Tibial nerve (tissue), 3 donors: ENCODE measurements at regions not wholly inside any gene's neighbourhood (a gene's known extent, or its start where the extent isn't known, plus 50 kb on each side); places are given as distances from the start of the nearest gene placed in this dataset.
"Not testable (repeated sequence)": the region's sequence is repeated elsewhere in the genome, so short reads cannot be mapped to it uniquely, and the experiment has no call there.

ENCODE experiments used
- POLR2A ChIP-seq, 2 donors: fragments of 450-650 bp; IDR thresholded peaks; one replicate each; pipeline ENCODE4 v1.6.1; 2017; ENCODE audit warnings: antibody characterized with exemption in 2 of 2, mild to moderate bottlenecking in 2 of 2, moderate library complexity in 2 of 2
- TF ChIP-seq, protein P1 (sequence below), 5 experiments: fragments of 200-600 bp in 3 of 5; fragments of 450-650 bp in 2 of 5; sonication (generic) in 3 of 5; IDR thresholded peaks; one replicate each; pipeline ENCODE4 v1.5.1; 2016 to 2019; ENCODE audit warnings: antibody characterized with exemption in 5 of 5, mild to moderate bottlenecking in 3 of 5, moderate library complexity in 2 of 5

DNA sequence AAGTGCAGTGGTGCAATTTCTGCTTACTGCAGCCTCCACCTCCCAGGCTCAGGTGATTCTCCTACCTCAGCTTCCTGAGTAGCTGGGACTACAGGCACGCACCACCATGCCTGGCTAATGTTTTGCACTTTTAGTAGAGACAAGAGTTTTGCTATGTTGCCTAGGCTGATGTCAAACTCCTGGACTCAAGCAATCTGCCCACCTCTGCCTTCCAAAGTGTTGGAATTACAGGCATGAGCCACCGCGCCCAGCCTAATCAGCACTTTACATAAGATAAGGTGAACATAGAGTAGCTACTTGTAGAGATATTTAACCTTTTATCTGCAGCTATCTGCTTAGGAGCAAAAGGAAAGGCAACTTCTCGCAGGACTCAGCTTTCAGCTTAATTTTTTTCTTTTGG lies 77.5 kb upstream of the RGPD5 start:
- TF ChIP-seq, protein P1, sequence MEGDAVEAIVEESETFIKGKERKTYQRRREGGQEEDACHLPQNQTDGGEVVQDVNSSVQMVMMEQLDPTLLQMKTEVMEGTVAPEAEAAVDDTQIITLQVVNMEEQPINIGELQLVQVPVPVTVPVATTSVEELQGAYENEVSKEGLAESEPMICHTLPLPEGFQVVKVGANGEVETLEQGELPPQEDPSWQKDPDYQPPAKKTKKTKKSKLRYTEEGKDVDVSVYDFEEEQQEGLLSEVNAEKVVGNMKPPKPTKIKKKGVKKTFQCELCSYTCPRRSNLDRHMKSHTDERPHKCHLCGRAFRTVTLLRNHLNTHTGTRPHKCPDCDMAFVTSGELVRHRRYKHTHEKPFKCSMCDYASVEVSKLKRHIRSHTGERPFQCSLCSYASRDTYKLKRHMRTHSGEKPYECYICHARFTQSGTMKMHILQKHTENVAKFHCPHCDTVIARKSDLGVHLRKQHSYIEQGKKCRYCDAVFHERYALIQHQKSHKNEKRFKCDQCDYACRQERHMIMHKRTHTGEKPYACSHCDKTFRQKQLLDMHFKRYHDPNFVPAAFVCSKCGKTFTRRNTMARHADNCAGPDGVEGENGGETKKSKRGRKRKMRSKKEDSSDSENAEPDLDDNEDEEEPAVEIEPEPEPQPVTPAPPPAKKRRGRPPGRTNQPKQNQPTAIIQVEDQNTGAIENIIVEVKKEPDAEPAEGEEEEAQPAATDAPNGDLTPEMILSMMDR (IDR thresholded peaks at IDR 0.05) = not testable (repeated sequence)
- TF ChIP-seq POLR2A (IDR thresholded peaks at IDR 0.05) = not testable (repeated sequence)
